ENCODE measurements at regions not wholly inside any gene's neighbourhood (a gene's known extent, or its start where the extent isn't known, plus 50 kb on each side); places are given as distances from the start of the nearest gene placed in this dataset.

DNA sequence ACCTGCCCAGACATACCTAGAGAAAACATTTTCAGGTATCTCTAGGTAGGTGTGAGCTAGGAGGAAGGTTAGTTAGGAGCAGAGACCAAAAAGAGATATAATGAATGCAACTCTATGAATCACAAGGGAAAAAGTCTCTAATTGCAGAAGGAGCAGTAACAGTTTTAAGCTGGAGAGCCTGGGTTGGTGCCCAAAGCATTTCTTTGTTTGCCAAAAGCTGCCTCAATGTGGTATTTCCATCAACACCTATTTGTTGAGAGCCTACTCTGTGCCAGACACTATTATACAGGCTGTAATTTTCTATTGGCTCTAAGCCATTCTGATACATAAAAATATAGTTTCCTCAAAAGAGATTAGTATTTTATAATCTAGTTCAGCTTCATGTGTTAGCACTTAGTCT, 141.6 kb downstream of the UBE2E3 start:
- Histone ChIP-seq H3K79me2 (ENCODE audit: low read length) (no peaks in the 10 kb centered on the region), H2AFZ (ENCODE audit: low read depth, low read length) (no peak overlapping the region), H3K9me3 (ENCODE audit: insufficient read depth, low read length) (no peaks in the 10 kb centered on the region), H4K20me1 (ENCODE audit: insufficient read depth, low read length) (no peaks in the 10 kb centered on the region), H3K36me3 (replicated peaks; ENCODE audit: low read depth, low read length) (no peaks in the 10 kb centered on the region), H3K4me2 (ENCODE audit: low read length) (no peak overlapping the region), H3K9ac (ENCODE audit: low read length) (no peak overlapping the region), H3K4me1 (ENCODE audit: low read length) (no peaks in the 10 kb centered on the region), H3K27ac (ENCODE audit: low read length) (no peak overlapping the region), H3K4me3 (ENCODE audit: low read length) (no peak overlapping the region), H3K27me3 (ENCODE audit: low read depth, low read length) (peaks cover 9% of the 10 kb centered on the region; the same call in 1 of the 2 replicates)
- TF ChIP-seq, protein P1, sequence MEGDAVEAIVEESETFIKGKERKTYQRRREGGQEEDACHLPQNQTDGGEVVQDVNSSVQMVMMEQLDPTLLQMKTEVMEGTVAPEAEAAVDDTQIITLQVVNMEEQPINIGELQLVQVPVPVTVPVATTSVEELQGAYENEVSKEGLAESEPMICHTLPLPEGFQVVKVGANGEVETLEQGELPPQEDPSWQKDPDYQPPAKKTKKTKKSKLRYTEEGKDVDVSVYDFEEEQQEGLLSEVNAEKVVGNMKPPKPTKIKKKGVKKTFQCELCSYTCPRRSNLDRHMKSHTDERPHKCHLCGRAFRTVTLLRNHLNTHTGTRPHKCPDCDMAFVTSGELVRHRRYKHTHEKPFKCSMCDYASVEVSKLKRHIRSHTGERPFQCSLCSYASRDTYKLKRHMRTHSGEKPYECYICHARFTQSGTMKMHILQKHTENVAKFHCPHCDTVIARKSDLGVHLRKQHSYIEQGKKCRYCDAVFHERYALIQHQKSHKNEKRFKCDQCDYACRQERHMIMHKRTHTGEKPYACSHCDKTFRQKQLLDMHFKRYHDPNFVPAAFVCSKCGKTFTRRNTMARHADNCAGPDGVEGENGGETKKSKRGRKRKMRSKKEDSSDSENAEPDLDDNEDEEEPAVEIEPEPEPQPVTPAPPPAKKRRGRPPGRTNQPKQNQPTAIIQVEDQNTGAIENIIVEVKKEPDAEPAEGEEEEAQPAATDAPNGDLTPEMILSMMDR (IDR thresholded peaks at IDR 0.05; ENCODE audit: low read depth, low read length), result no peak
- TF ChIP-seq EZH2phosphoT487 (IDR thresholded peaks at IDR 0.05; ENCODE audit: low read depth), result no peak

DNA sequence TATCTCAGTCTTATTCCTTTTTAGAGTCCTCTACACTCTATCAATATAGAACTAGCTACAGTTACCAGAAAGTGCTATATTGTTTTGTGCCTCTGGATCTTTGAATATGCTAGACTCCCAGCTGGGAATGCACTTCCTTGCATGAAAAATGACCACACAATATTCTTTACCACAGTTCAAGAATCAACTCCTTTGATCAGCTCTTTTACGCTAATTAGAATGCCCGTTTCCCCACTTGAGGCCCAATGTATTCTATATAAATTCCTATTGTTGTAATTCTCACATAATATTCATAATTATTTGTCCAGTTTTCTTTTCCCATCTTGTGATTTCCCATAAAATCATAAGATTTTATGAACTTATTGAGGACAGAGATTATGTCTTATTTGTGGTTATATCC, 142.2 kb downstream of the UBE2E3 start:
- no peak overlapping the region for H3K4me2 ChIP-seq (ENCODE audit: low read length)
- H3K4me3 ChIP-seq (ENCODE audit: low read length), result no peak overlapping the region
- no peak overlapping the region for H2AFZ ChIP-seq (ENCODE audit: low read depth, low read length)
- no peaks in the 10 kb centered on the region for H3K9me3 ChIP-seq (ENCODE audit: insufficient read depth, low read length)
- H3K79me2 ChIP-seq (ENCODE audit: low read length), result no peaks in the 10 kb centered on the region
- TF ChIP-seq EZH2phosphoT487 (IDR thresholded peaks at IDR 0.05; ENCODE audit: low read depth), result no peak
- TF ChIP-seq, protein P1 (IDR thresholded peaks at IDR 0.05; ENCODE audit: low read depth, low read length), result no peak
- H4K20me1 ChIP-seq (ENCODE audit: insufficient read depth, low read length), result no peaks in the 10 kb centered on the region
- H3K4me1 ChIP-seq (ENCODE audit: low read length), result no peaks in the 10 kb centered on the region
- H3K27me3 ChIP-seq (ENCODE audit: low read depth, low read length), result peaks cover 9% of the 10 kb centered on the region; the same call in 1 of the 2 replicates
- H3K9ac ChIP-seq (ENCODE audit: low read length), result no peak overlapping the region
- H3K36me3 ChIP-seq (replicated peaks; ENCODE audit: low read depth, low read length), result no peaks in the 10 kb centered on the region
- H3K27ac ChIP-seq (ENCODE audit: low read length), result no peak overlapping the region

GRCh38 chr2:181123798-181124231, 143.4 kb downstream of the UBE2E3 start:
- Histone ChIP-seq H3K4me2 (ENCODE audit: low read length) (no peak overlapping the region), H3K9ac (ENCODE audit: low read length) (no peak overlapping the region), H3K36me3 (replicated peaks; ENCODE audit: low read depth, low read length) (no peaks in the 10 kb centered on the region), H4K20me1 (ENCODE audit: insufficient read depth, low read length) (no peaks in the 10 kb centered on the region), H3K27me3 (ENCODE audit: low read depth, low read length) (peaks cover 9% of the 10 kb centered on the region; the same call in 1 of the 2 replicates), H2AFZ (ENCODE audit: low read depth, low read length) (no peak overlapping the region), H3K79me2 (ENCODE audit: low read length) (no peaks in the 10 kb centered on the region), H3K4me1 (ENCODE audit: low read length) (peaks cover 10% of the 10 kb centered on the region), H3K9me3 (ENCODE audit: insufficient read depth, low read length) (no peaks in the 10 kb centered on the region), H3K27ac (ENCODE audit: low read length) (no peak overlapping the region), H3K4me3 (ENCODE audit: low read length) (no peak overlapping the region)
- TF ChIP-seq, protein P1 (IDR thresholded peaks at IDR 0.05; ENCODE audit: low read depth, low read length), result no peak
- no peak for TF ChIP-seq EZH2phosphoT487 (IDR thresholded peaks at IDR 0.05; ENCODE audit: low read depth)

DNA sequence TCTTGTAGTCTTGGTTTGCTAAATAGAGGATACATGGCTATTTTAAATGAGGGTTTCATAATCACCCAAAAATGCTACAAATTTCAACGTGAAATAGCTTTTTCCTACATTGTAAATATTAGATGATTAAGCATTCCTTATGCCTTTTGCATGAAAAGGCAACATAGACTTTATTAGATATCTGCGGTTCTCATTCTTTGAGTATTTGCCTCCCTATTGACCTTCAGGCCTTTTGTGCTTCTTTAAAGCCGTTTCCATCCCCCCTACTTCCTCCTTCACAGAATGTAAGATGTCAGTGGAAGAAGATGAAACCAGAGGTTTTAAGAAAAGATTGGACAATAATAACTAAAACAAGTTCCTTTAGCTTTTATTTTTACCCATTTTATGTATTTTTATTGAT, 144.1 kb downstream of the UBE2E3 start:
- H3K4me2 ChIP-seq (ENCODE audit: low read length), result no peak overlapping the region
- no peak overlapping the region for H3K9ac ChIP-seq (ENCODE audit: low read length)

More for the DNA sequence above, 144.1 kb downstream of the UBE2E3 start:
- TF ChIP-seq, protein P1 (IDR thresholded peaks at IDR 0.05; ENCODE audit: low read depth, low read length), result no peak
- no peak for TF ChIP-seq EZH2phosphoT487 (IDR thresholded peaks at IDR 0.05; ENCODE audit: low read depth)
- no peaks in the 10 kb centered on the region for H3K9me3 ChIP-seq (ENCODE audit: insufficient read depth, low read length)
- no peak overlapping the region for H3K4me3 ChIP-seq (ENCODE audit: low read length)
- no peaks in the 10 kb centered on the region for H3K79me2 ChIP-seq (ENCODE audit: low read length)
- peaks cover 10% of the 10 kb centered on the region for H3K4me1 ChIP-seq (ENCODE audit: low read length)
- no peak overlapping the region for H3K27ac ChIP-seq (ENCODE audit: low read length)
- H3K27me3 ChIP-seq (ENCODE audit: low read depth, low read length), result peaks cover 6% of the 10 kb centered on the region; the same call in 1 of the 2 replicates
- H4K20me1 ChIP-seq (ENCODE audit: insufficient read depth, low read length), result no peaks in the 10 kb centered on the region
- H2AFZ ChIP-seq (ENCODE audit: low read depth, low read length), result no peak overlapping the region
- H3K36me3 ChIP-seq (replicated peaks; ENCODE audit: low read depth, low read length), result no peaks in the 10 kb centered on the region
